T-helper 17 cell (primary cell): ENCODE measurements at regions not wholly inside any gene's neighbourhood (a gene's known extent, or its start where the extent isn't known, plus 50 kb on each side); places are given as distances from the start of the nearest gene placed in this dataset.

Source experiments
- ATAC-seq: fragments of 150-1000 bp; cut with Tn5 transposase; 2 replicates; pipeline ENCODE4 v1.10.0; 2021; ENCODE audit warnings: mild to moderate bottlenecking, moderate library complexity
- DNase-seq, 3 donors: peaks; one replicate each; pipeline versions ENCODE4 v3.0.0 to v3.0.0-alpha.2; 2020 to 2021
- H3K9me3 ChIP-seq: one replicate; pipeline ENCODE4 v1.7.0; 2013; ENCODE audit warnings: low read length, mild to moderate bottlenecking; ENCODE audit not compliant: control insufficient read depth, poor library complexity, severe bottlenecking
- H3K27ac Mint-ChIP-seq: one replicate; pipeline ENCODE4 v1.8.0; 2022; ENCODE audit warnings: mild to moderate bottlenecking, moderate library complexity, mixed read lengths
- H3K27me3 Mint-ChIP-seq: one replicate; pipeline ENCODE4 v1.8.0; 2022; ENCODE audit warnings: mixed read lengths
- H3K36me3 Mint-ChIP-seq: one replicate; pipeline ENCODE4 v1.8.0; 2022; ENCODE audit warnings: low read depth, mixed read lengths
- H3K4me1 Mint-ChIP-seq: one replicate; pipeline ENCODE4 v1.8.0; 2022; ENCODE audit warnings: mild to moderate bottlenecking, mixed read lengths
- H3K4me3 Mint-ChIP-seq: one replicate; pipeline ENCODE4 v1.8.0; 2022; ENCODE audit warnings: mild to moderate bottlenecking, moderate library complexity, mixed read lengths

DNA sequence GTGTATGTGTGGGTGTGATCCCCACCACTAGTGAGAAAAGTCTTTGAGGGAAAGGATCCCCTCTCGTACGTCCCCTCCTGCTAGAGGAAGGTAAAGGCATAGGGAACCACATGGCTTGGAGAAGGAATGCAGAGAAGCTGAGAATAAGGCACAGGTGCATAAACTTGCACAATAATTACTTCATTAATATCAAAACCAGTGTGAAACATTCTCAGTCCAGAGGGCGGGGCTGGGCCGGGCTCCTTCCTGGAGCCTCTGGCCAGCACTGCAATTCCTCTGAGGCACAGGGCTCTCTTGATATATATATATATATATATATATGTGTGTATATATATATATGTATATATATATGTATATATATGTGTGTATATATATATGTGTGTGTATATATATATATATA, 162.6 kb downstream of the TSEN15 start:
- DNase-seq (no peak), ATAC-seq (no peak)
- no peaks in the 10 kb centered on the region for H3K9me3 ChIP-seq
- H3K4me3 Mint-ChIP-seq: no peak overlapping the region
- H3K27me3 Mint-ChIP-seq: peaks cover 41% of the 10 kb centered on the region
- peaks cover 4% of the 10 kb centered on the region for H3K4me1 Mint-ChIP-seq
- H3K27ac Mint-ChIP-seq: no peak overlapping the region
- peaks cover 6% of the 10 kb centered on the region for H3K36me3 Mint-ChIP-seq

DNA sequence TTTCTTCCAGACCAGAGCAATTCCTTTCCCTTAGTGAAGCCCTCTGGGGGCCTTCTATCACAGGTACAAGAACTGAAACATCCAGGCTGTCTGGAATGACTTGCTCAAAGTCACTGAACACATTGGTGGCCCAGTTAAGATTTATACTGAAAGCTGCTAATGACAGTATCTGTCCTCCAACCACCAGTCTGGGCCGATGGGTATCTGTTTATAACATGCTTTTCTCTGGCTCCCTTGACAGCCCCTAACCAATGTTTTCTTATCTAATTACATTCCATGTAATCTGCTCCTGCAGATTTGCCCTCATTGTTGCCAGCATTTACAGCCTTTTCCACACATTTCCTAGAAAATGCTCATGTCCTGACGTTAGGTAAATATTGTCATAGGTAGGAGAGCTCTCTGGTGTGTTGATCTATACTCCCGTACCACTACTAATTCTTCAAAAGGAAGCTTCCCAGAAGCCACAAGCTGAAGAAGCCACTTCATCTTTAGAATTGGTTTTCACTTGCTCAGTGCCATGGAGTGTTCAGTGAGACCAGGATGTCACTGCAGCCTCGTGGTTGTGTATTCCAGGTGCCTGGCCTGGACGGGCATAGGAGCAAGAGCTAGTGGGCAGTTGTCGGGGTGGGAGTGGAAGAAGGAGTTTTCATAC, 163.9 kb downstream of the TSEN15 start:
- H3K27ac Mint-ChIP-seq: no peak overlapping the region
- peaks cover 6% of the 10 kb centered on the region for H3K36me3 Mint-ChIP-seq
- H3K4me3 Mint-ChIP-seq: peak overlapping the region; percentile 59
- ATAC-seq (no peak), DNase-seq (no peak)
- H3K4me1 Mint-ChIP-seq: peaks cover 6% of the 10 kb centered on the region
- peaks cover 45% of the 10 kb centered on the region for H3K27me3 Mint-ChIP-seq
- no peaks in the 10 kb centered on the region for H3K9me3 ChIP-seq

- no peaks in the 10 kb centered on the region for H3K9me3 ChIP-seq
- Mint-ChIP-seq H3K27me3 (peaks cover 48% of the 10 kb centered on the region), H3K4me1 (peaks cover 10% of the 10 kb centered on the region), H3K4me3 (no peak overlapping the region), H3K36me3 (peaks cover 6% of the 10 kb centered on the region), H3K27ac (no peak overlapping the region)
- DNase-seq (no peak), ATAC-seq (no peak)
These were observed 167.0 kb downstream of the TSEN15 start for GRCh38 chr1:184218458-184219075.

DNA sequence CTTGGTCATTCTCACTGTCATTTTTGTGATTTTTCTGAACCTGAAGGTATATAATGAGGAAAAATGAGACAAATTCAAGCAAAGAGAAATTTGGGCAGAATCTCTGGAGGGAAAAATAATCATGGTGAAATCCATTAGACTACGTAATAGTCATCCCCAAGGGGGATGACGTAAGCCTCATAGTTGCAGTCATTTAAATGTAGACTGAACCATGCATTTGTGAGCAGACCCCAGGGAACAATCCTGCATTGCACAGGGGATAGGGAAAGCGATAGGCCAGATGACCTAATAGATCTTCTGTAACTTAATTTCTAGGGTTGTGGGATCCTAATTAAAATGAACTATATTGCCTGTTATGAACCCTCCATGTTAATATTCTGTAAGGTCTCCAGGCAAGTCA, 167.4 kb upstream of the C1orf21 start:
- peaks cover 52% of the 10 kb centered on the region for H3K27me3 Mint-ChIP-seq
- peaks cover 10% of the 10 kb centered on the region for H3K4me1 Mint-ChIP-seq
- DNase-seq (no peak), ATAC-seq (no peak)
- peaks cover 6% of the 10 kb centered on the region for H3K36me3 Mint-ChIP-seq
- H3K4me3 Mint-ChIP-seq: no peak overlapping the region
- no peak overlapping the region for H3K27ac Mint-ChIP-seq
- no peaks in the 10 kb centered on the region for H3K9me3 ChIP-seq

DNA sequence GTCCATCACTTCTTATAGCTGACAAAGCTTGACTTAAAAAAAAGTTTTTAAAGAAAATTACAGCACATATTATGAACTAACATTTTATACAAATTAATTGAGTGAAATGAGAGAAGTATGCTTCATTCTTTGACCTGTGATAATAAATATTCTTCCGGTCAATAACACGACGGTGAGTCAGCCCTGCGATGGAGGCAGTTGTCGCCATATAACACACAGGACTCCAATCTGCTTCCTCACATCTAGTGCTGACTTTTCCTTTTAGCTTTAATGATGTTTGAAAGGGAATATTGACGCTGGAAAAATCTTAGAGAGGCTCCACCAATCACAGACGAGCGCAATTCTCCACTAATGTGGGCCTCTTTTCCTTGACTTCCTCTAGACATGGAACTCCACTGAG, 166.9 kb upstream of the C1orf21 start:
- no peaks in the 10 kb centered on the region for H3K9me3 ChIP-seq
- DNase-seq (no peak), ATAC-seq (no peak)
- Mint-ChIP-seq H3K4me3 (no peak overlapping the region), H3K4me1 (peaks cover 10% of the 10 kb centered on the region), H3K36me3 (peaks cover 6% of the 10 kb centered on the region), H3K27me3 (peaks cover 49% of the 10 kb centered on the region), H3K27ac (no peak overlapping the region)

DNA sequence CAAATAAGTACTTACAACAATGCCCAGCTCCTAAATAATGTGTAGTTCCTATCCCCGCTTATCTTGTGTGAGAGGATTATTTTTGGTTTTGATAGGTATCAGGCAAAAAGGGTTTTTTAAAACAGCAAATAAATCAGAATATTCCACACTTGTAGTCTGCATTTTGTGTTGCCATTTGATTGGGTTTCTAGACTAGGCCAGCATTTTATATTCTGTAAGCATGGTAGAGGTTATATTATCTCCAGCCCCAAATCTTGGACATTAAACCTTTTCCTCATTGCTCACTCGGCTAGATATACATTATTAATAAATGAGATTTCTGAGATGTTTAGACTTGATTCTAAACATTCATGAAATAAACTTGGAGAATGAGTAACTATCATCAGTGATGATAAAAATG, 165.7 kb upstream of the C1orf21 start:
- Mint-ChIP-seq H3K27me3 (peaks cover 43% of the 10 kb centered on the region), H3K36me3 (peaks cover 3% of the 10 kb centered on the region), H3K27ac (no peak overlapping the region), H3K4me1 (peaks cover 6% of the 10 kb centered on the region), H3K4me3 (no peak overlapping the region)
- H3K9me3 ChIP-seq: no peaks in the 10 kb centered on the region
- no peak for DNase-seq
- ATAC-seq: no peak

DNA sequence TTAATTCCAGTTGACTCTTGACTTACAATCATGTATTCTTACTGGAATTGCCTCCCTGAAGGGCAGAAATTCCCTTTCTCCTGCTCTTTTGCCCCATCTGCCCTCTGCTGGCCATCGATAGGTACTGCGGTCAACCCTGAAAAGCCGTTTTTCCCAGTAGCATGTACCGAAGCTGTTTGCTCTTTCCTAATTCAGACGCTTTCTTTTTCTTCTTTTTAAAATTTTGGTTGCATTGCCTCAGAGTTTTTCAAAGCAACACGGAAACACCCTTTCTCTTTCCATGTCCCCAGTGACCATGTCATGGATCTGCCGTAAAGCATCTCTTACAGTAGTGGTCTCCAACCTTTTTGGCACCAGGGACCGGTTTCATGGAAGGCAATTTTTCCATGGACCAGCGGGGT, 164.2 kb upstream of the C1orf21 start:
- no peak for ATAC-seq
- H3K4me3 Mint-ChIP-seq: no peak overlapping the region
- peaks cover 6% of the 10 kb centered on the region for H3K4me1 Mint-ChIP-seq
- no peaks in the 10 kb centered on the region for H3K36me3 Mint-ChIP-seq
- DNase-seq: peak in 1 of 3 donors; percentile 13
- H3K9me3 ChIP-seq: no peaks in the 10 kb centered on the region
- no peak overlapping the region for H3K27ac Mint-ChIP-seq
- peaks cover 35% of the 10 kb centered on the region for H3K27me3 Mint-ChIP-seq

GRCh38 chr1:184223216-184223615, 163.6 kb upstream of the C1orf21 start:
- Mint-ChIP-seq H3K27ac (no peak overlapping the region), H3K4me3 (no peak overlapping the region), H3K27me3 (peaks cover 36% of the 10 kb centered on the region), H3K4me1 (peaks cover 6% of the 10 kb centered on the region), H3K36me3 (no peaks in the 10 kb centered on the region)
- no peak for ATAC-seq
- no peaks in the 10 kb centered on the region for H3K9me3 ChIP-seq
- DNase-seq: no peak

DNA sequence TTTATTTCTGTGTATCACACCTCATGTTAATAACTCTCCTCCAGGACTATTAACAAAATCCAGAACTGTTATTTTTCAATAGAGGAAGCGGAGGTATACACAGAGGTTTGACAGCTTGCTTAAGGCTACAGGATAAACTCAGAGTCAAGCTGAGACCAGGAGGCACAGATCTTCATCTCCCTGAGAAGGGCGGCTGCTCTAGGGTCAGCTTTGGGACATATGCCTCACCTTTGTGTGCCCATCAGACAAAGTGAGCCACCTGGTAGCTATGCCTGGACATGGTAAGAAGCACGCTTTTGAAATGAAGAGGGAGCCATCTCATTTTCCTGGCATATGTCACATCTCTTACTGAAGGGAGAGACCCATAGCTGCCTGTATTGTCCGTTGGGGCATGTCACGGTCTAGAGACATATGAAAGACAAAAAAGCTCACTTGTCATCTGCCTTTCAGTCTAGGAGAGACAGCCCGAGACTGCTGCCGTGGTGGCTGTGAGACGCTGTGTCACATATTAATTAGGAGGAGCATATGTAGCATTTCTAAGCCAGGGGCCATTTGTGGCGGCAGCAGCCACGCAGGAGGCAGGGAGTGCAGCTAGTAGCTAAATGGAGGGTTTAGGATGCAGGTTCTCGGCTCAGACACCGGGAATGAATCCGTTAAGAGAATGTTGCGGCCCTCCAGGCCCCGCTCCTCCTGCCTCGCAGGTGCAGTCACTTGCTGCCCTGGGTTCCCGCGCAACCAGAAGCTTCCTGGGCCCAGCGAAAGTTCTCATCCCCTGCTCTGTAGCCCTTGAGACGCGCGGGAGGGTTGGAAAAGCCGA, 161.3 kb upstream of the C1orf21 start:
- peaks cover 4% of the 10 kb centered on the region for H3K4me1 Mint-ChIP-seq
- DNase-seq: no peak
- peaks cover 23% of the 10 kb centered on the region for H3K27me3 Mint-ChIP-seq
- no peak overlapping the region for H3K4me3 Mint-ChIP-seq
- no peak for ATAC-seq
- H3K9me3 ChIP-seq: no peaks in the 10 kb centered on the region
- H3K27ac Mint-ChIP-seq: no peak overlapping the region
- no peaks in the 10 kb centered on the region for H3K36me3 Mint-ChIP-seq

DNA sequence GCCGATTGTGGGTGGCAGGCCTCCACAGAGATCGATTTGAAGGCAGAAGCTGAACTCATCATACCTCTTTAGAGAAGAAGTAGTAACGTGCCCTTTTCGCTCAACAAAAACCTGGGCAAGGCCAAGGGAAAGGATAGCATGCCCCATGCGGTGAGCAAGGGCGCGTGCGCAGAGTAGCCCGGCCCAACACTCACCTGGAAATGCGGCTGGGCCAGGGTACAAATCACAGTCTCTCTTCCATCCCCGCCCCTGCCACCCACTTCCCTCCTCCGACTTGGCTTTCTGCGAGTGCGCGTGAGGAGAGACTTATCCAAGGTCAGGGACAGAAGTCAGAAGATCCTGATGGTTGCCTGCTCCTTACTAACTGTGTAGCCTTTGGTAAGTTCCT, 160.7 kb upstream of the C1orf21 start:
- peaks cover 4% of the 10 kb centered on the region for H3K4me1 Mint-ChIP-seq
- no peaks in the 10 kb centered on the region for H3K36me3 Mint-ChIP-seq
- no peaks in the 10 kb centered on the region for H3K9me3 ChIP-seq
- no peak overlapping the region for H3K4me3 Mint-ChIP-seq
- no peak for ATAC-seq
- no peak overlapping the region for H3K27ac Mint-ChIP-seq
- no peak for DNase-seq
- peaks cover 23% of the 10 kb centered on the region for H3K27me3 Mint-ChIP-seq

DNA sequence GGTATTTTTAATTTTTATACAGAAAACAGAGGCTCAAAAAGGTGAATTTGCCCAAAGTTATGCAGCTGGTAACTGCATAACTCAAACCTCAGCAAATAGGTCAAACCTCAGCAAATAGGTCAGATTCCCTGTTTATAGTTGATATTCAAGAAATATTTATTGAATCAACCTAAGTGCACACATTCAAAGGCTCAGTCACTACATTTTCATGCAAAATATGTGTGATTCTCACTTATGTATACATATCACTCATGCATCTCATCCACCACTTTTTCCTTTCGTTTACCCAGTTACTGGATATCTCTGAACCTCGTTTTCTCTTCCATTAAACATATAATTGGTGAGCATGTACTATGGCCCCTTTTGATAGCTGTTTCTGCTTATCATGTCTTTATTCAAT, 158.3 kb upstream of the C1orf21 start:
- no peak for DNase-seq
- no peak overlapping the region for H3K27ac Mint-ChIP-seq
- H3K4me3 Mint-ChIP-seq: no peak overlapping the region

DNA sequence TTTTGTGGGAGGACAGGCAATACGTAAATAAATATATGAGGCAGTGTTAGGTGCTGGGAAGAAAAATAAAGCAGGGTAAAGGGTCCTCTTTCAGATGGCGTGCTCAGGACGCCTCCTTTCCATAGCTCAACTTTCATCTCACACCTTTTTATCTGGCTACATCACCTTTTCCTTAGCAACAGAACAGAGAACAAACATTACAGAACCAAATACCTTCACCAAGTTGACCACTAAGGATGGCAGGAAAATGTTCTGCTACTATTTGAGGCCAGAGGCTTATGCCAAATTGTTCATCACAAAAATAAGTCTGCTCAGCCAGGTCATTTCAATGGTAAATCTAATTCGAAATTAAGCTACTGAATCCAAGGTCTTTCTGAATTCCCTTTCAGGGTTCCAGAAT, 149.2 kb upstream of the C1orf21 start:
- no peak for DNase-seq
- no peak for ATAC-seq
- no peak overlapping the region for H3K4me3 Mint-ChIP-seq
- H3K27ac Mint-ChIP-seq: no peak overlapping the region
- H3K36me3 Mint-ChIP-seq: no peaks in the 10 kb centered on the region
- H3K27me3 Mint-ChIP-seq: peaks cover 19% of the 10 kb centered on the region
- H3K9me3 ChIP-seq: no peaks in the 10 kb centered on the region
- no peaks in the 10 kb centered on the region for H3K4me1 Mint-ChIP-seq

More for the DNA sequence above, 158.3 kb upstream of the C1orf21 start:
- H3K36me3 Mint-ChIP-seq: no peaks in the 10 kb centered on the region
- ATAC-seq: no peak
- H3K9me3 ChIP-seq: no peaks in the 10 kb centered on the region
- peaks cover 27% of the 10 kb centered on the region for H3K27me3 Mint-ChIP-seq
- H3K4me1 Mint-ChIP-seq: no peaks in the 10 kb centered on the region

DNA sequence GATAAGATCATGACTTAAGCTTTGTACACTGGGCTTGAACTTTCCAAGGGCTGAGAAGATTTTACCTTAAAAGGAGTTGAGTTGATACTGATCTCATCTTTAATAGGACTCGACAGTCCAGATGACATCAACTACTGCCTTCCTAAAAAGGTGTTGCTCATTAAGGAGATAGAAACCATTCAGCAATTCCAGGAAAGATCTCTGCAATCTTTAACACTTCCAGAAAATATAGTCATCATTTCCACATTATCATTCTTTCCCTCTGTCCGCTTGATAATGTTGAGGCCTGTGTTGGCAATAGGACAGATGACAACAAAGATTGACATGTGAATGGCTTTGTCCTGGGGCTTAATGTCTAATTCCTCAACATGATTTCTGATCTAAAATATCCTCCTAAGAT, 145.4 kb upstream of the C1orf21 start:
- Mint-ChIP-seq H3K4me1 (no peaks in the 10 kb centered on the region), H3K4me3 (no peak overlapping the region), H3K36me3 (peaks cover 2% of the 10 kb centered on the region), H3K27ac (no peak overlapping the region), H3K27me3 (peaks cover 7% of the 10 kb centered on the region)
- no peaks in the 10 kb centered on the region for H3K9me3 ChIP-seq
- ATAC-seq (no peak), DNase-seq (no peak)
